Fibroblast of villous mesenchyme (primary cell): ENCODE measurements at regions not wholly inside any gene's neighbourhood (a gene's known extent, or its start where the extent isn't known, plus 50 kb on each side); places are given as distances from the start of the nearest gene placed in this dataset.

Source experiments
- DNase-seq: peaks from one replicate; pipeline ENCODE4 v3.0.0-alpha.2; 2010; ENCODE audit warnings: low read depth
- H3K4me3 ChIP-seq: 2 replicates; pipeline ENCODE4 v1.5.1; 2011; ENCODE audit warnings: low read depth, mild to moderate bottlenecking, low read length
- CTCF ChIP-seq: IDR thresholded peaks from 2 replicates; pipeline ENCODE4 v1.5.1; 2012; ENCODE audit warnings: low read depth, mild to moderate bottlenecking, low read length; ENCODE audit not compliant: insufficient read depth

- H3K4me3 ChIP-seq: no peak overlapping the region
- TF ChIP-seq CTCF: no peak
- DNase-seq: no peak
These were observed 105.3 kb downstream of the SLC6A15 start for GRCh38 chr12:84807249-84807648.

GRCh38 chr12:84805474-84805858, 107.1 kb downstream of the SLC6A15 start:
- TF ChIP-seq CTCF: no peak

GRCh38 chr12:84804691-84805473, 107.7 kb downstream of the SLC6A15 start:
- TF ChIP-seq CTCF: no peak

More at GRCh38 chr12:84805474-84805858, 107.1 kb downstream of the SLC6A15 start:
- no peak overlapping the region for H3K4me3 ChIP-seq
- no peak for DNase-seq

GRCh38 chr12:84803661-84804060, 108.9 kb downstream of the SLC6A15 start:
- no peak for TF ChIP-seq CTCF
- DNase-seq: no peak
- H3K4me3 ChIP-seq: no peak overlapping the region

More at GRCh38 chr12:84804691-84805473, 107.7 kb downstream of the SLC6A15 start:
- H3K4me3 ChIP-seq: no peak overlapping the region
- DNase-seq: no peak

- TF ChIP-seq CTCF: no peak
- no peak overlapping the region for H3K4me3 ChIP-seq
- DNase-seq: no peak
These were observed 110.4 kb downstream of the SLC6A15 start for GRCh38 chr12:84802161-84802560.

- DNase-seq: no peak
- no peak for TF ChIP-seq CTCF
- H3K4me3 ChIP-seq: no peak overlapping the region
These were observed 118.8 kb downstream of the SLC6A15 start for GRCh38 chr12:84793558-84794367.
